GM06990 (cell line): ENCODE measurements at regions not wholly inside any gene's neighbourhood (a gene's known extent, or its start where the extent isn't known, plus 50 kb on each side); places are given as distances from the start of the nearest gene placed in this dataset.

ENCODE experiments used
- DNase-seq: peaks from one replicate; pipeline ENCODE4 v3.0.0-alpha.2; 2011; ENCODE audit not compliant: insufficient read length; ENCODE audit errors: extremely low read depth
- H3K27me3 ChIP-seq: replicated peaks from 2 replicates; pipeline ENCODE4 v1.6.0; 2011; ENCODE audit warnings: low read length; ENCODE audit not compliant: control insufficient read depth, insufficient read depth
- H3K36me3 ChIP-seq: 2 replicates; pipeline ENCODE4 v1.5.1; 2011; ENCODE audit warnings: low read length; ENCODE audit not compliant: control insufficient read depth, insufficient read depth
- H3K4me3 ChIP-seq: replicated peaks from 2 replicates; pipeline ENCODE4 v1.5.1; 2011; ENCODE audit warnings: low read depth, mild to moderate bottlenecking, control low read depth, low read length
- TF ChIP-seq, protein P1 (sequence below): IDR thresholded peaks from 2 replicates; pipeline ENCODE4 v1.5.1; 2011; ENCODE audit warnings: low read length, control low read depth, mild to moderate bottlenecking, inconsistent platforms; ENCODE audit not compliant: insufficient read depth, poor library complexity, severe bottlenecking

DNA sequence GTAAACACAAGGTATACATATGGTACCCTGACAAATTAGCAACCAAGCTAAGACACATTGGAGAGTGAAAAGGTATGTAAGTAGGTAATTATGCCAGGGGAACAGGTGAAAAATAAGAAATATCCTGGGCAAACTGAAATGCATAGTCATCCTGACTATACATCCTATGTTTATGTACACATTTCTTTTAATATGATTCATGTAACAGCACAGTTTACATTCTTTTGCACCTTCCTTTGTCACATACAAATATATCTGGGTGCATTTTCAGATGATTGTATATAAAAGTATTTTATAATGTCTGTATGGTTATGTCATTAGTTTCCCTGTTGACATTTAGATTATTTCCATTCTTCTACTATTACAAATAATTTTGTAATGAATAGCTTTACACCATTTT is 1146.9 kb downstream of the EFNA5 start:
- H3K4me3 ChIP-seq: no peak overlapping the region
- TF ChIP-seq, protein P1, sequence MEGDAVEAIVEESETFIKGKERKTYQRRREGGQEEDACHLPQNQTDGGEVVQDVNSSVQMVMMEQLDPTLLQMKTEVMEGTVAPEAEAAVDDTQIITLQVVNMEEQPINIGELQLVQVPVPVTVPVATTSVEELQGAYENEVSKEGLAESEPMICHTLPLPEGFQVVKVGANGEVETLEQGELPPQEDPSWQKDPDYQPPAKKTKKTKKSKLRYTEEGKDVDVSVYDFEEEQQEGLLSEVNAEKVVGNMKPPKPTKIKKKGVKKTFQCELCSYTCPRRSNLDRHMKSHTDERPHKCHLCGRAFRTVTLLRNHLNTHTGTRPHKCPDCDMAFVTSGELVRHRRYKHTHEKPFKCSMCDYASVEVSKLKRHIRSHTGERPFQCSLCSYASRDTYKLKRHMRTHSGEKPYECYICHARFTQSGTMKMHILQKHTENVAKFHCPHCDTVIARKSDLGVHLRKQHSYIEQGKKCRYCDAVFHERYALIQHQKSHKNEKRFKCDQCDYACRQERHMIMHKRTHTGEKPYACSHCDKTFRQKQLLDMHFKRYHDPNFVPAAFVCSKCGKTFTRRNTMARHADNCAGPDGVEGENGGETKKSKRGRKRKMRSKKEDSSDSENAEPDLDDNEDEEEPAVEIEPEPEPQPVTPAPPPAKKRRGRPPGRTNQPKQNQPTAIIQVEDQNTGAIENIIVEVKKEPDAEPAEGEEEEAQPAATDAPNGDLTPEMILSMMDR: no peak
- no peaks in the 10 kb centered on the region for H3K27me3 ChIP-seq
- DNase-seq: no peak
- no peaks in the 10 kb centered on the region for H3K36me3 ChIP-seq

GRCh38 chr5:106522296-106522695 is 1148.4 kb downstream of the EFNA5 start:
- no peaks in the 10 kb centered on the region for H3K36me3 ChIP-seq
- TF ChIP-seq, protein P1: no peak
- no peak for DNase-seq
- H3K27me3 ChIP-seq: no peaks in the 10 kb centered on the region
- H3K4me3 ChIP-seq: no peak overlapping the region

- H3K36me3 ChIP-seq: no peaks in the 10 kb centered on the region
- no peaks in the 10 kb centered on the region for H3K27me3 ChIP-seq
- H3K4me3 ChIP-seq: no peak overlapping the region
- TF ChIP-seq, protein P1: no peak
- no peak for DNase-seq
Observed at GRCh38 chr5:106521701-106522100, 1149.0 kb downstream of the EFNA5 start.

GRCh38 chr5:106510321-106510720 is 1160.4 kb downstream of the EFNA5 start:
- Histone ChIP-seq H3K36me3 (no peaks in the 10 kb centered on the region), H3K27me3 (no peaks in the 10 kb centered on the region), H3K4me3 (no peak overlapping the region)
- DNase-seq: no peak
- TF ChIP-seq, protein P1: no peak

DNA sequence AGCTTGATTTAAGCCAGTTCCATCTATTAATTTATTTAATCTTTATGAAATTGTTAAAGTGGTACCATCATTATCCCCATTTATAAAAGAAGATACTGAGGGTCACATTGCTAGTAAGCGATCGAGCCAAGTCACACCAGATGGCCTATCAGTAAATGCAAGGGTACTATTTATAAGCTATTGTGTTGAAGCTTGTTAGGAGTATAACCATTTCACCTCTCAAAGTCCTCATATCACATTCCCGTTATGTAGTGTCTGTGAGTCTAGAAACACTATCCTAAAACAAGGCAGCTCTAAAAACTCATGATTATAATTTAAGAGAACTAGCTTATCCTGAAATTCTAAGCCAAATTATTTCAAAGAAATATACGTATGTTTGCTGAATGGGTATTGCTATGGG is 1161.8 kb downstream of the EFNA5 start:
- Histone ChIP-seq H3K36me3 (no peaks in the 10 kb centered on the region), H3K4me3 (no peak overlapping the region), H3K27me3 (no peaks in the 10 kb centered on the region)
- TF ChIP-seq, protein P1: no peak
- no peak for DNase-seq

GRCh38 chr5:106493910-106494309 is 1176.8 kb downstream of the EFNA5 start:
- TF ChIP-seq, protein P1: no peak
- Histone ChIP-seq H3K36me3 (no peaks in the 10 kb centered on the region), H3K27me3 (no peaks in the 10 kb centered on the region), H3K4me3 (no peak overlapping the region)
- no peak for DNase-seq
